Tibial nerve (tissue), 3 donors: ENCODE measurements at regions not wholly inside any gene's neighbourhood (a gene's known extent, or its start where the extent isn't known, plus 50 kb on each side); places are given as distances from the start of the nearest gene placed in this dataset.

Source experiments
- CTCF ChIP-seq, 5 experiments: fragments of 200-600 bp in 3 of 5; fragments of 450-650 bp in 2 of 5; sonication (generic) in 3 of 5; IDR thresholded peaks; one replicate each; pipeline ENCODE4 v1.5.1; 2016 to 2019; ENCODE audit warnings: antibody characterized with exemption in 5 of 5, mild to moderate bottlenecking in 3 of 5, moderate library complexity in 2 of 5
- POLR2A ChIP-seq, 2 donors: fragments of 450-650 bp; IDR thresholded peaks; one replicate each; pipeline ENCODE4 v1.6.1; 2017; ENCODE audit warnings: antibody characterized with exemption in 2 of 2, mild to moderate bottlenecking in 2 of 2, moderate library complexity in 2 of 2

- TF ChIP-seq CTCF (IDR thresholded peaks at IDR 0.05) (no peak), POLR2A (IDR thresholded peaks at IDR 0.05) (no peak)
Observed at GRCh38 chr7:136045181-136045580, 68.0 kb upstream of the MTPN start.
